OCI-LY7 (cell line): ENCODE measurements at regions not wholly inside any gene's neighbourhood (a gene's known extent, or its start where the extent isn't known, plus 50 kb on each side); places are given as distances from the start of the nearest gene placed in this dataset.

Experiments used
- CTCF ChIP-seq: fragments of 200-600 bp; sonication (generic); conservative IDR thresholded peaks from 2 replicates; pipeline ENCODE4 v1.5.1; 2014; ENCODE audit warnings: mild to moderate bottlenecking, antibody characterized with exemption, low read length, moderate library complexity, mixed read lengths
- EZH2phosphoT487 ChIP-seq: fragments of 200-600 bp; sonication (generic); IDR thresholded peaks from 2 replicates; pipeline ENCODE4 v1.6.1; 2018; ENCODE audit warnings: low read depth, borderline replicate concordance, mild to moderate bottlenecking, mixed run types, antibody characterized with exemption, low read length, moderate library complexity, mixed read lengths

GRCh38 chr2:180324182-180324581 lies 317.1 kb upstream of the CWC22 start:
- TF ChIP-seq CTCF, result no peak
- TF ChIP-seq EZH2phosphoT487, result no peak
